Stomach (tissue), 4 donors: ENCODE measurements at regions not wholly inside any gene's neighbourhood (a gene's known extent, or its start where the extent isn't known, plus 50 kb on each side); places are given as distances from the start of the nearest gene placed in this dataset.

Experiments used
- POLR2A ChIP-seq, 4 donors: fragments of 450-650 bp; IDR thresholded peaks; one replicate each; pipeline ENCODE4 v1.6.1; 2016; ENCODE audit warnings: antibody characterized with exemption in 4 of 4, control low read depth in 2 of 4, mild to moderate bottlenecking in 1 of 4, moderate library complexity in 1 of 4
- TF ChIP-seq, protein P1 (sequence below), 7 experiments: fragments of 450-650 bp in 4 of 7; fragments of 200-600 bp in 3 of 7; sonication (generic) in 3 of 7; IDR thresholded peaks; one replicate each; pipeline ENCODE4 v1.5.1; 2016 to 2019; ENCODE audit warnings: antibody characterized with exemption in 7 of 7, control low read depth in 2 of 7, mild to moderate bottlenecking in 1 of 7

DNA sequence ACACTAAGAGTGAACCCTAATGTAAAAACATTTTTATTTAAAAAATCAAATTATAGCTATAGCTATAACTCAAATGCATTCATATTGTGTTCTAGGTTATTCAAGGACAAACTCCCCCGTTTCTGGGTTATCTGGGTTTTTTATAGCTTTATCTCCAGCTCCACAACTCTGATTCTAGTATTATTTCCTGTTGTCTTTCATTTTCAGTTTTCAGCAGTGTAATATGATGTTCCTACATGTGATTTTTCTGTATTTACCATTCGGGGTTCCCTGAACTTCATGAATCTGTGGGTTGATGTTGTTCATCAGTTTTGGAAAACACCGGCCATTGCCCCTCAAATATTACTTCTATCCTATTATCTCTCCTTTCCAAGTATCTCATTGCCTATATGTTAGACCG, 221.9 kb upstream of the FOXN3 start:
- TF ChIP-seq, protein P1, sequence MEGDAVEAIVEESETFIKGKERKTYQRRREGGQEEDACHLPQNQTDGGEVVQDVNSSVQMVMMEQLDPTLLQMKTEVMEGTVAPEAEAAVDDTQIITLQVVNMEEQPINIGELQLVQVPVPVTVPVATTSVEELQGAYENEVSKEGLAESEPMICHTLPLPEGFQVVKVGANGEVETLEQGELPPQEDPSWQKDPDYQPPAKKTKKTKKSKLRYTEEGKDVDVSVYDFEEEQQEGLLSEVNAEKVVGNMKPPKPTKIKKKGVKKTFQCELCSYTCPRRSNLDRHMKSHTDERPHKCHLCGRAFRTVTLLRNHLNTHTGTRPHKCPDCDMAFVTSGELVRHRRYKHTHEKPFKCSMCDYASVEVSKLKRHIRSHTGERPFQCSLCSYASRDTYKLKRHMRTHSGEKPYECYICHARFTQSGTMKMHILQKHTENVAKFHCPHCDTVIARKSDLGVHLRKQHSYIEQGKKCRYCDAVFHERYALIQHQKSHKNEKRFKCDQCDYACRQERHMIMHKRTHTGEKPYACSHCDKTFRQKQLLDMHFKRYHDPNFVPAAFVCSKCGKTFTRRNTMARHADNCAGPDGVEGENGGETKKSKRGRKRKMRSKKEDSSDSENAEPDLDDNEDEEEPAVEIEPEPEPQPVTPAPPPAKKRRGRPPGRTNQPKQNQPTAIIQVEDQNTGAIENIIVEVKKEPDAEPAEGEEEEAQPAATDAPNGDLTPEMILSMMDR (IDR thresholded peaks at IDR 0.05), result no peak
- no peak for TF ChIP-seq POLR2A (IDR thresholded peaks at IDR 0.05)
